ENCODE measurements at regions not wholly inside any gene's neighbourhood (a gene's known extent, or its start where the extent isn't known, plus 50 kb on each side); places are given as distances from the start of the nearest gene placed in this dataset.

- no peak overlapping the region for H3K27ac Mint-ChIP-seq
- DNase-seq (ENCODE audit: extremely low spot score, unreplicated experiment) = no peak
- H3K4me3 Mint-ChIP-seq = no peak overlapping the region
- H3K36me3 Mint-ChIP-seq = no peaks in the 10 kb centered on the region
- no peak for TF ChIP-seq CTCF (conservative IDR thresholded peaks at IDR 0.05)
- H3K9me3 Mint-ChIP-seq = no peaks in the 10 kb centered on the region
- peaks cover 4% of the 10 kb centered on the region for H3K27me3 Mint-ChIP-seq
- H3K4me1 Mint-ChIP-seq (ENCODE audit: unreplicated experiment) = peaks cover 6% of the 10 kb centered on the region
Measured at GRCh38 chr1:67951014-67951413, 99.4 kb downstream of the DIRAS3 start.

- DNase-seq (ENCODE audit: extremely low spot score, unreplicated experiment) = no peak
- H3K36me3 Mint-ChIP-seq = no peaks in the 10 kb centered on the region
- H3K4me1 Mint-ChIP-seq (ENCODE audit: unreplicated experiment) = peaks cover 10% of the 10 kb centered on the region
- peaks cover 3% of the 10 kb centered on the region for H3K27me3 Mint-ChIP-seq
- TF ChIP-seq CTCF (conservative IDR thresholded peaks at IDR 0.05) = no peak
- no peak overlapping the region for H3K27ac Mint-ChIP-seq
- no peak overlapping the region for H3K4me3 Mint-ChIP-seq
- H3K9me3 Mint-ChIP-seq = peaks cover 3% of the 10 kb centered on the region
Measured at GRCh38 chr1:67948151-67949080, 102.0 kb downstream of the DIRAS3 start.

GRCh38 chr1:67947114-67947513, 103.3 kb downstream of the DIRAS3 start:
- DNase-seq (ENCODE audit: extremely low spot score, unreplicated experiment) = no peak
- Mint-ChIP-seq H3K27me3 (peaks cover 3% of the 10 kb centered on the region), H3K27ac (no peak overlapping the region), H3K4me1 (ENCODE audit: unreplicated experiment) (peaks cover 11% of the 10 kb centered on the region), H3K9me3 (peaks cover 3% of the 10 kb centered on the region), H3K4me3 (no peak overlapping the region), H3K36me3 (no peaks in the 10 kb centered on the region)
- TF ChIP-seq CTCF (conservative IDR thresholded peaks at IDR 0.05) = no peak

GRCh38 chr1:67945733-67946374, 104.6 kb downstream of the DIRAS3 start:
- Mint-ChIP-seq H3K9me3 (peaks cover 3% of the 10 kb centered on the region), H3K4me1 (ENCODE audit: unreplicated experiment) (peaks cover 20% of the 10 kb centered on the region), H3K27me3 (peaks cover 3% of the 10 kb centered on the region), H3K27ac (peak overlapping the region; percentile 22), H3K4me3 (peak overlapping the region; percentile 32), H3K36me3 (no peaks in the 10 kb centered on the region)
- no peak for TF ChIP-seq CTCF (conservative IDR thresholded peaks at IDR 0.05)
- no peak for DNase-seq (ENCODE audit: extremely low spot score, unreplicated experiment)

- Mint-ChIP-seq H3K27me3 (peaks cover 3% of the 10 kb centered on the region), H3K9me3 (peaks cover 3% of the 10 kb centered on the region), H3K4me1 (ENCODE audit: unreplicated experiment) (peaks cover 45% of the 10 kb centered on the region), H3K36me3 (no peaks in the 10 kb centered on the region), H3K4me3 (no peak overlapping the region), H3K27ac (no peak overlapping the region)
- TF ChIP-seq CTCF (conservative IDR thresholded peaks at IDR 0.05) = no peak
- DNase-seq (ENCODE audit: extremely low spot score, unreplicated experiment) = no peak
Measured at GRCh38 chr1:67942274-67942673, 108.2 kb downstream of the DIRAS3 start.
